Neural cell (in vitro differentiated cells): ENCODE measurements at regions not wholly inside any gene's neighbourhood (a gene's known extent, or its start where the extent isn't known, plus 50 kb on each side); places are given as distances from the start of the nearest gene placed in this dataset.

ENCODE experiments used
- H2AFZ ChIP-seq: fragments of 200-600, 300-800 bp; sonication (generic), shearing (Covaris generic); 2 replicates; pipeline ENCODE4 v1.6.0; 2014; ENCODE audit warnings: low read depth, mild to moderate bottlenecking, antibody characterized with exemption, low read length, moderate library complexity
- H3F3A ChIP-seq: fragments of 200-600 bp; shearing (Covaris generic); 2 replicates; pipeline ENCODE4 v1.6.1; 2016; ENCODE audit warnings: mild to moderate bottlenecking, moderate library complexity, mixed read lengths, antibody characterized with exemption, low read length; ENCODE audit not compliant: insufficient read depth, poor library complexity, severe bottlenecking
- H3K27ac ChIP-seq: fragments of 200-600, 300-800 bp; sonication (generic), shearing (Covaris generic); 2 replicates; pipeline ENCODE4 v1.5.1; 2014; ENCODE audit warnings: mild to moderate bottlenecking, low read length, moderate library complexity
- H3K27me3 ChIP-seq: fragments of 300-800, 200-600 bp; sonication (generic), shearing (Covaris generic); 2 replicates; pipeline ENCODE4 v1.6.0; 2014; ENCODE audit warnings: mild to moderate bottlenecking, low read depth, low read length, moderate library complexity; ENCODE audit not compliant: insufficient read depth
- H3K36me3 ChIP-seq: fragments of 300-800, 200-600 bp; sonication (generic), shearing (Covaris generic); 2 replicates; pipeline ENCODE4 v1.5.1; 2014; ENCODE audit warnings: mild to moderate bottlenecking, antibody characterized with exemption, low read length, moderate library complexity; ENCODE audit not compliant: insufficient read depth
- H3K4me2 ChIP-seq: fragments of 300-800, 200-600 bp; sonication (generic), shearing (Covaris generic); 2 replicates; pipeline ENCODE4 v1.6.0; 2014; ENCODE audit warnings: mild to moderate bottlenecking, low read length
- H3K4me3 ChIP-seq: fragments of 300-800, 200-600 bp; sonication (generic), shearing (Covaris generic); 2 replicates; pipeline ENCODE4 v1.5.1; 2014; ENCODE audit warnings: mild to moderate bottlenecking, low read length, moderate library complexity
- H3K79me2 ChIP-seq: fragments of 200-600 bp; shearing (Covaris generic); replicated peaks from 2 replicates; pipeline ENCODE4 v1.6.0; 2014; ENCODE audit warnings: mild to moderate bottlenecking, low read length, moderate library complexity; ENCODE audit not compliant: insufficient read depth
- H3K9ac ChIP-seq: fragments of 300-800, 200-600 bp; sonication (generic), shearing (Covaris generic); 2 replicates; pipeline ENCODE4 v1.6.1; 2016; ENCODE audit warnings: mild to moderate bottlenecking, low read length, mixed read lengths
- H3K9me2 ChIP-seq: fragments of 200-600 bp; shearing (Covaris generic); 2 replicates; pipeline ENCODE4 v1.6.1; 2016; ENCODE audit warnings: mild to moderate bottlenecking, low read length, mixed read lengths; ENCODE audit not compliant: insufficient read depth
- H3K9me3 ChIP-seq: fragments of 200-600, 300-800 bp; sonication (generic), shearing (Covaris generic); 2 replicates; pipeline ENCODE4 v1.6.1; 2016; ENCODE audit warnings: mild to moderate bottlenecking, mixed run types, low read length, moderate library complexity, mixed read lengths
- H4K20me1 ChIP-seq: fragments of 200-600 bp; shearing (Covaris generic); 2 replicates; pipeline ENCODE4 v1.6.1; 2016; ENCODE audit warnings: mild to moderate bottlenecking, mixed run types; ENCODE audit not compliant: insufficient read depth
- EP300 ChIP-seq: fragments of 450-650 bp; conservative IDR thresholded peaks from 2 replicates; pipeline ENCODE4 v1.6.1; 2014; ENCODE audit warnings: antibody characterized with exemption, mild to moderate bottlenecking, moderate library complexity; ENCODE audit not compliant: poor library complexity, severe bottlenecking
- EZH2 ChIP-seq: fragments of 200-600, 300-800 bp; shearing (Covaris generic), sonication (generic); IDR thresholded peaks from 2 replicates; pipeline ENCODE4 v1.6.1; 2014; ENCODE audit warnings: antibody characterized with exemption, low read length, borderline replicate concordance, mild to moderate bottlenecking; ENCODE audit not compliant: insufficient read depth, poor library complexity, severe bottlenecking
- MXI1 ChIP-seq: fragments of 450-650 bp; conservative IDR thresholded peaks from 2 replicates; pipeline ENCODE4 v1.6.1; 2014; ENCODE audit warnings: antibody characterized with exemption, mild to moderate bottlenecking; ENCODE audit not compliant: poor library complexity, severe bottlenecking
- POLR2AphosphoS5 ChIP-seq: IDR thresholded peaks from 2 replicates; pipeline ENCODE4 v1.6.1; 2012
- RAD21 ChIP-seq: fragments of 450-650 bp; conservative IDR thresholded peaks from 2 replicates; pipeline ENCODE4 v1.6.1; 2014; ENCODE audit warnings: antibody characterized with exemption, mild to moderate bottlenecking, moderate library complexity
- SMC3 ChIP-seq: fragments of 450-650 bp; conservative IDR thresholded peaks from 2 replicates; pipeline ENCODE4 v1.6.1; 2014; ENCODE audit warnings: antibody characterized with exemption, mild to moderate bottlenecking, moderate library complexity; ENCODE audit not compliant: poor library complexity
- TAF1 ChIP-seq: IDR thresholded peaks from 2 replicates; pipeline ENCODE4 v1.6.1; 2012; ENCODE audit warnings: low read depth
- TF ChIP-seq, protein P1 (sequence below): fragments of 450-650 bp; IDR thresholded peaks from 2 replicates; pipeline ENCODE4 v1.5.1; 2014; ENCODE audit warnings: antibody characterized with exemption, mild to moderate bottlenecking, moderate library complexity; ENCODE audit not compliant: poor library complexity, severe bottlenecking
- TF ChIP-seq, protein P2 (sequence below): IDR thresholded peaks from 2 replicates; pipeline ENCODE4 v1.6.1; 2012; ENCODE audit warnings: borderline replicate concordance

DNA sequence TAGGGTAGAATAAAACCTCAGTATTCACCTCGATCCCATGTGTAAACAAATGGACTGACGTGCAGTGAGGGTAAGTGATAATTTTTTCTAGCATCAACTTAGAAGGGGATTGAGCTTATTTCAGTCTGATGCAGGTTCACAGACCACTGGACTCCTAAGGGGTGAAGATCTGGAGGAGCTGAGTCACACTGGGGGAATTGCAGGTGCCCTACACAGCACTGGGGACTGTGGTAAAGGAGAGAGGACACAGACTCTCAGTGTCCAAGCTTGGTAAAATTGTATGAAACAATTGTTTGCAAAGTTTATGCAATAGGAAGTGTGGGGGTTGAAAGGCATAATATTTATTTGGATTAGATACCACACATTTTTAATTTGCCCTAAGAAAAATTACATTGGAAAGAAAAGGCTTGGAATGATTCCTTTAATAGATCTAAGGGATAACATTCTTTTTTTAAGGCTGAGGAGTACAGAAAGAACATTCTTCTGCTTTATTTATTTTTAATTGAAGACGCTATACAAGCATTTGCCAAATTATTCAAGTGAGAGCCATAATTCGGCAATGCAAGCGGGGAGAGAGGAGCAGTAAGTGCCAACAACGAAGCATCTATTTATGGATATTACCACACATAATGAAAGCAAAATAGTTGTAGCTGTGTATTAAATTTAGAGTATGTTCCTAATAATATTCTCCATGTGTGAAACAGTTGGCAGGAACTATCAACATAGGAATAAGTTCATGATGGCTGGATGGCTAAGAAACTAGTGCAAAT lies 766.9 kb upstream of the ADAMTS16 start:
- H3K9me3 ChIP-seq, result no peaks in the 10 kb centered on the region
- H3K4me3 ChIP-seq, result no peak overlapping the region
- no peak overlapping the region for H3K4me2 ChIP-seq
- TF ChIP-seq EP300, result no peak
- TF ChIP-seq MXI1, result no peak
- TF ChIP-seq TAF1, result no peak
- TF ChIP-seq SMC3, result no peak
- TF ChIP-seq POLR2AphosphoS5, result no peak
- TF ChIP-seq, protein P1, sequence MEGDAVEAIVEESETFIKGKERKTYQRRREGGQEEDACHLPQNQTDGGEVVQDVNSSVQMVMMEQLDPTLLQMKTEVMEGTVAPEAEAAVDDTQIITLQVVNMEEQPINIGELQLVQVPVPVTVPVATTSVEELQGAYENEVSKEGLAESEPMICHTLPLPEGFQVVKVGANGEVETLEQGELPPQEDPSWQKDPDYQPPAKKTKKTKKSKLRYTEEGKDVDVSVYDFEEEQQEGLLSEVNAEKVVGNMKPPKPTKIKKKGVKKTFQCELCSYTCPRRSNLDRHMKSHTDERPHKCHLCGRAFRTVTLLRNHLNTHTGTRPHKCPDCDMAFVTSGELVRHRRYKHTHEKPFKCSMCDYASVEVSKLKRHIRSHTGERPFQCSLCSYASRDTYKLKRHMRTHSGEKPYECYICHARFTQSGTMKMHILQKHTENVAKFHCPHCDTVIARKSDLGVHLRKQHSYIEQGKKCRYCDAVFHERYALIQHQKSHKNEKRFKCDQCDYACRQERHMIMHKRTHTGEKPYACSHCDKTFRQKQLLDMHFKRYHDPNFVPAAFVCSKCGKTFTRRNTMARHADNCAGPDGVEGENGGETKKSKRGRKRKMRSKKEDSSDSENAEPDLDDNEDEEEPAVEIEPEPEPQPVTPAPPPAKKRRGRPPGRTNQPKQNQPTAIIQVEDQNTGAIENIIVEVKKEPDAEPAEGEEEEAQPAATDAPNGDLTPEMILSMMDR, result no peak
- TF ChIP-seq RAD21, result no peak
- TF ChIP-seq EZH2, result no peak
- TF ChIP-seq, protein P2, sequence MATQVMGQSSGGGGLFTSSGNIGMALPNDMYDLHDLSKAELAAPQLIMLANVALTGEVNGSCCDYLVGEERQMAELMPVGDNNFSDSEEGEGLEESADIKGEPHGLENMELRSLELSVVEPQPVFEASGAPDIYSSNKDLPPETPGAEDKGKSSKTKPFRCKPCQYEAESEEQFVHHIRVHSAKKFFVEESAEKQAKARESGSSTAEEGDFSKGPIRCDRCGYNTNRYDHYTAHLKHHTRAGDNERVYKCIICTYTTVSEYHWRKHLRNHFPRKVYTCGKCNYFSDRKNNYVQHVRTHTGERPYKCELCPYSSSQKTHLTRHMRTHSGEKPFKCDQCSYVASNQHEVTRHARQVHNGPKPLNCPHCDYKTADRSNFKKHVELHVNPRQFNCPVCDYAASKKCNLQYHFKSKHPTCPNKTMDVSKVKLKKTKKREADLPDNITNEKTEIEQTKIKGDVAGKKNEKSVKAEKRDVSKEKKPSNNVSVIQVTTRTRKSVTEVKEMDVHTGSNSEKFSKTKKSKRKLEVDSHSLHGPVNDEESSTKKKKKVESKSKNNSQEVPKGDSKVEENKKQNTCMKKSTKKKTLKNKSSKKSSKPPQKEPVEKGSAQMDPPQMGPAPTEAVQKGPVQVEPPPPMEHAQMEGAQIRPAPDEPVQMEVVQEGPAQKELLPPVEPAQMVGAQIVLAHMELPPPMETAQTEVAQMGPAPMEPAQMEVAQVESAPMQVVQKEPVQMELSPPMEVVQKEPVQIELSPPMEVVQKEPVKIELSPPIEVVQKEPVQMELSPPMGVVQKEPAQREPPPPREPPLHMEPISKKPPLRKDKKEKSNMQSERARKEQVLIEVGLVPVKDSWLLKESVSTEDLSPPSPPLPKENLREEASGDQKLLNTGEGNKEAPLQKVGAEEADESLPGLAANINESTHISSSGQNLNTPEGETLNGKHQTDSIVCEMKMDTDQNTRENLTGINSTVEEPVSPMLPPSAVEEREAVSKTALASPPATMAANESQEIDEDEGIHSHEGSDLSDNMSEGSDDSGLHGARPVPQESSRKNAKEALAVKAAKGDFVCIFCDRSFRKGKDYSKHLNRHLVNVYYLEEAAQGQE, result no peak
- no peak overlapping the region for H3K9ac ChIP-seq
- no peaks in the 10 kb centered on the region for H3K9me2 ChIP-seq
- H3K79me2 ChIP-seq, result no peaks in the 10 kb centered on the region
- no peak overlapping the region for H3K27ac ChIP-seq
- H2AFZ ChIP-seq, result no peak overlapping the region
- H4K20me1 ChIP-seq, result no peaks in the 10 kb centered on the region
- H3K27me3 ChIP-seq, result no peaks in the 10 kb centered on the region
- H3F3A ChIP-seq, result no peaks in the 10 kb centered on the region
- no peaks in the 10 kb centered on the region for H3K36me3 ChIP-seq

DNA sequence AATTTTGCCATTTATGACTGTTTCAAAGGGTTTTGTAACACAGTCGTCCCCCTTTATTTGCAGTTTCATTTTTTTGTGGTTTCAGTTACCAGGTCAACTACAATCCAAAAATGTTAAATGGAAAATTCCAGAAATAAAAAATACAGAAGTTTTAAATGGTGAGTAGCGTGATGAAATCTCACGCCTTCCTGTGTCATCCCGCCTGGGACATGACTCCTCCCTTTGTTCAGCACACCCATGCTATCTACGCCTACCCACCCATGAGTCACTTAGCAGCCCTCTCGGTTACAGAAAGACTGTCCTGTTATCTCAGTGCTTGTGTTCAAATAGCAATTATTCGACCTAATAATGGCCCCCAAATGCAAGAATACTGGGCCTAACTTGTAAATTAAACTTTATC lies 765.3 kb upstream of the ADAMTS16 start:
- Histone ChIP-seq H3K27me3 (no peaks in the 10 kb centered on the region), H3K36me3 (no peaks in the 10 kb centered on the region), H3F3A (no peaks in the 10 kb centered on the region), H3K4me2 (no peak overlapping the region), H3K79me2 (no peaks in the 10 kb centered on the region), H4K20me1 (no peaks in the 10 kb centered on the region), H3K9ac (no peak overlapping the region), H3K27ac (no peak overlapping the region), H3K4me3 (no peak overlapping the region), H3K9me3 (no peaks in the 10 kb centered on the region), H2AFZ (no peak overlapping the region), H3K9me2 (no peaks in the 10 kb centered on the region)
- no peak for TF ChIP-seq EZH2
- no peak for TF ChIP-seq TAF1
- TF ChIP-seq, protein P2, result no peak
- no peak for TF ChIP-seq SMC3
- TF ChIP-seq RAD21, result no peak
- TF ChIP-seq MXI1, result no peak
- TF ChIP-seq, protein P1, result no peak
- TF ChIP-seq EP300, result no peak
- TF ChIP-seq POLR2AphosphoS5, result no peak
